WTC11 (cell line): ENCODE measurements at regions not wholly inside any gene's neighbourhood (a gene's known extent, or its start where the extent isn't known, plus 50 kb on each side); places are given as distances from the start of the nearest gene placed in this dataset.

ENCODE experiments used
- ATAC-seq: fragments of 200-7000 bp; cut with Tn5 transposase; 2 replicates; pipeline ENCODE4 v1.10.0; 2021; ENCODE audit warnings: mild to moderate bottlenecking, moderate library complexity
- CTCF ChIA-PET: fragments of 300-600 bp; sonication (Branson Sonifier 250); formaldehyde crosslinking; loops from one replicate; lab custom pipeline; 2021; ENCODE audit warnings: antibody characterized with exemption; lab: Charles Lee
- POLR2A ChIA-PET: fragments of 350-600 bp; sonication (Branson Sonifier 250); formaldehyde crosslinking; loops from one replicate; lab custom pipeline; 2021; ENCODE audit warnings: antibody characterized with exemption; lab: Charles Lee
- DNase-seq: peaks from one replicate; pipeline ENCODE4 v3.0.0; 2021; ENCODE audit warnings: low spot score
- H3K27ac Mint-ChIP-seq: 2 replicates; pipeline ENCODE4 v1.8.0; 2021; ENCODE audit warnings: mixed read lengths
- H3K27me3 Mint-ChIP-seq: 2 replicates; pipeline ENCODE4 v1.8.0; 2021; ENCODE audit warnings: low read depth, mild to moderate bottlenecking, moderate library complexity, mixed read lengths
- H3K36me3 Mint-ChIP-seq: 2 replicates; pipeline ENCODE4 v1.8.0; 2021; ENCODE audit warnings: mixed read lengths
- H3K4me1 Mint-ChIP-seq: 2 replicates; pipeline ENCODE4 v1.8.0; 2022; ENCODE audit warnings: mixed read lengths
- H3K4me3 Mint-ChIP-seq: 2 replicates; pipeline ENCODE4 v1.8.0; 2021; ENCODE audit warnings: mild to moderate bottlenecking, moderate library complexity, mixed read lengths
- H3K9me3 Mint-ChIP-seq: 2 replicates; pipeline ENCODE4 v1.8.0; 2021; ENCODE audit warnings: mixed read lengths
- ATF1 ChIP-seq: sonication (generic); formaldehyde crosslinking; IDR thresholded peaks from 2 replicates; pipeline ENCODE4 v1.8.1; 2023; ENCODE audit warnings: mild to moderate bottlenecking, moderate library complexity, missing genetic modification reagents
- CREB1 ChIP-seq: sonication (generic); formaldehyde crosslinking; IDR thresholded peaks from 2 replicates; pipeline ENCODE4 v1.8.0; 2023; ENCODE audit warnings: mild to moderate bottlenecking, missing genetic modification reagents
- CREM ChIP-seq: sonication (generic); formaldehyde crosslinking; IDR thresholded peaks from 2 replicates; pipeline ENCODE4 v1.8.1; 2022; ENCODE audit warnings: mild to moderate bottlenecking, missing genetic modification reagents, moderate library complexity
- ESRRA ChIP-seq: sonication (generic); formaldehyde crosslinking; IDR thresholded peaks from 2 replicates; pipeline ENCODE4 v1.8.1; 2022; ENCODE audit warnings: mild to moderate bottlenecking, missing genetic modification reagents, borderline replicate concordance
- ETV6 ChIP-seq: sonication (generic); formaldehyde crosslinking; IDR thresholded peaks from 2 replicates; pipeline ENCODE4 v1.8.1; 2022; ENCODE audit warnings: mild to moderate bottlenecking, missing genetic modification reagents
- KAT7 ChIP-seq: sonication (generic); formaldehyde crosslinking; IDR thresholded peaks from 2 replicates; pipeline ENCODE4 v1.8.1; 2023; ENCODE audit warnings: missing genetic modification reagents, mild to moderate bottlenecking, borderline replicate concordance
- MYBL2 ChIP-seq: sonication (generic); formaldehyde crosslinking; IDR thresholded peaks from 2 replicates; pipeline ENCODE4 v1.8.1; 2023; ENCODE audit warnings: mild to moderate bottlenecking, moderate library complexity, missing genetic modification reagents
- NFYB ChIP-seq: sonication (generic); formaldehyde crosslinking; conservative IDR thresholded peaks from 2 replicates; pipeline ENCODE4 v1.8.0; 2022; ENCODE audit warnings: low read depth, missing genetic modification reagents
- PRRX2 ChIP-seq: fragments of 250-450 bp; sonication (Bioruptor Pico); IDR thresholded peaks from 2 replicates; pipeline ENCODE4 v1.8.0; 2021; ENCODE audit warnings: mild to moderate bottlenecking
- TP53 ChIP-seq: sonication (generic); formaldehyde crosslinking; IDR thresholded peaks from 2 replicates; pipeline ENCODE4 v1.8.1; 2023; ENCODE audit warnings: mild to moderate bottlenecking, missing genetic modification reagents
- TF ChIP-seq, protein P1 (sequence below): sonication (generic); formaldehyde crosslinking; IDR thresholded peaks from 2 replicates; pipeline ENCODE4 v1.8.1; 2022; ENCODE audit warnings: low read depth, missing genetic modification reagents, borderline replicate concordance
- TF ChIP-seq, protein P2 (sequence below): fragments of 200-600 bp; IDR thresholded peaks from 2 replicates; pipeline ENCODE4 v1.8.0; 2022; ENCODE audit warnings: antibody characterized with exemption
- TF ChIP-seq, protein P3 (sequence below): sonication (generic); formaldehyde crosslinking; IDR thresholded peaks from 2 replicates; pipeline ENCODE4 v1.8.1; 2023; ENCODE audit warnings: mild to moderate bottlenecking, missing genetic modification reagents, moderate library complexity
- TF ChIP-seq, protein P4 (sequence below): fragments of 250-450 bp; sonication (Bioruptor Pico); IDR thresholded peaks from 2 replicates; pipeline ENCODE4 v1.9.0; 2021; ENCODE audit warnings: mild to moderate bottlenecking, borderline replicate concordance
- TF ChIP-seq, protein P5 (sequence below): fragments of 250-450 bp; sonication (Bioruptor Pico); IDR thresholded peaks from 2 replicates; pipeline ENCODE4 v1.9.0; 2021; ENCODE audit warnings: mild to moderate bottlenecking
- TF ChIP-seq, protein P6 (sequence below): fragments of 250-450 bp; sonication (Bioruptor Pico); IDR thresholded peaks from 2 replicates; pipeline ENCODE4 v1.9.0; 2021; ENCODE audit warnings: mild to moderate bottlenecking
- TF ChIP-seq, protein P7 (sequence below): sonication (generic); formaldehyde crosslinking; IDR thresholded peaks from 2 replicates; pipeline ENCODE4 v1.8.1; 2022; ENCODE audit warnings: mild to moderate bottlenecking, missing genetic modification reagents, moderate library complexity, borderline replicate concordance

DNA sequence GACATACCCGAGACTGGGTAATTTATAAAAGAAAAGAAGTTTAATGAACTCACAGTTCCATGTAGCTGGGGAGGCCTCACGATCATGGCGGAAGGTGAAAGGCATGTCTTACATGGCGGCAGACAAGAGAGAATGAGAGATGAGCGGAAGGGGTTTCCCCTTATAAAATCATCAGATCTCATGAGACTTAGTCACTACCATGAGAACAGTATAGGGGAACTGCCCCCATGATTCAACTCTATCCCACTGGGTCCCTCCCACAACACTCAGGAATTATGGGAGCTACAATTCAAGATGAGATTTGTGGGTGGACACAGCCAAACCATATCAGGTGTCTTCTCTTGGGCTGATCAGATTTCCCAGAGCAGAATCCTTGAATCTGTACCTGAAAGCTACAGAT is 617.3 kb upstream of the ID2 start (continued):
- TF ChIP-seq CREB1 (CRISPR knock-in tag), result no peak
- TF ChIP-seq, all 79 proteins: peak for 0

DNA sequence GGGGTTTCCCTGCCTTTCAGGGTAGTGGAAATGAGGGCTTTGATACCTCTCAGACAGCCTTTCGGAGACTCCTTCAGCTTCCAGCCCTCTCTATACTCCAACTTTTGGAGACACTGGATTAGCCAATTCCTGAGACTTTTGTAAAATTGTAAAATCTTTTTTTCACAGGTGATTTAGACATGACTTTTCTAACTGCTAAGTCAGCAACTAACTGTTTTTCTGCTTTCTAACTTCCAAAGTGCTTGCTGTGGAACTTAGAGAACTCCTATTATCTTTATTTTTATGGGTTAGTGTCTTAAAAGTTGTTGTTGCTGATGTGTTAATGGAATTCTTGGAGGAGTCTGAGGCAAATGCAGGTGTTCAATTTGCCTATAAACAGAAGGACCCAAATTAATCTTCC is 616.7 kb upstream of the ID2 start:
- H3K36me3 Mint-ChIP-seq, result peaks cover 13% of the 10 kb centered on the region
- POLR2A ChIA-PET, result no interaction called here
- H3K9me3 Mint-ChIP-seq, result peaks cover 22% of the 10 kb centered on the region
- ATAC-seq, result no peak
- DNase-seq, result no peak
- H3K27ac Mint-ChIP-seq, result no peak overlapping the region
- TF ChIP-seq TP53 (CRISPR knock-in tag) (no peak), PRRX2 (no peak), ETV6 (CRISPR knock-in tag) (no peak), ESRRA (CRISPR knock-in tag) (no peak), CREM (no peak), KAT7 (CRISPR knock-in tag) (no peak)
- TF ChIP-seq, protein P1, sequence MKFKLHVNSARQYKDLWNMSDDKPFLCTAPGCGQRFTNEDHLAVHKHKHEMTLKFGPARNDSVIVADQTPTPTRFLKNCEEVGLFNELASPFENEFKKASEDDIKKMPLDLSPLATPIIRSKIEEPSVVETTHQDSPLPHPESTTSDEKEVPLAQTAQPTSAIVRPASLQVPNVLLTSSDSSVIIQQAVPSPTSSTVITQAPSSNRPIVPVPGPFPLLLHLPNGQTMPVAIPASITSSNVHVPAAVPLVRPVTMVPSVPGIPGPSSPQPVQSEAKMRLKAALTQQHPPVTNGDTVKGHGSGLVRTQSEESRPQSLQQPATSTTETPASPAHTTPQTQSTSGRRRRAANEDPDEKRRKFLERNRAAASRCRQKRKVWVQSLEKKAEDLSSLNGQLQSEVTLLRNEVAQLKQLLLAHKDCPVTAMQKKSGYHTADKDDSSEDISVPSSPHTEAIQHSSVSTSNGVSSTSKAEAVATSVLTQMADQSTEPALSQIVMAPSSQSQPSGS (CRISPR knock-in tag), result no peak
- TF ChIP-seq, protein P2, sequence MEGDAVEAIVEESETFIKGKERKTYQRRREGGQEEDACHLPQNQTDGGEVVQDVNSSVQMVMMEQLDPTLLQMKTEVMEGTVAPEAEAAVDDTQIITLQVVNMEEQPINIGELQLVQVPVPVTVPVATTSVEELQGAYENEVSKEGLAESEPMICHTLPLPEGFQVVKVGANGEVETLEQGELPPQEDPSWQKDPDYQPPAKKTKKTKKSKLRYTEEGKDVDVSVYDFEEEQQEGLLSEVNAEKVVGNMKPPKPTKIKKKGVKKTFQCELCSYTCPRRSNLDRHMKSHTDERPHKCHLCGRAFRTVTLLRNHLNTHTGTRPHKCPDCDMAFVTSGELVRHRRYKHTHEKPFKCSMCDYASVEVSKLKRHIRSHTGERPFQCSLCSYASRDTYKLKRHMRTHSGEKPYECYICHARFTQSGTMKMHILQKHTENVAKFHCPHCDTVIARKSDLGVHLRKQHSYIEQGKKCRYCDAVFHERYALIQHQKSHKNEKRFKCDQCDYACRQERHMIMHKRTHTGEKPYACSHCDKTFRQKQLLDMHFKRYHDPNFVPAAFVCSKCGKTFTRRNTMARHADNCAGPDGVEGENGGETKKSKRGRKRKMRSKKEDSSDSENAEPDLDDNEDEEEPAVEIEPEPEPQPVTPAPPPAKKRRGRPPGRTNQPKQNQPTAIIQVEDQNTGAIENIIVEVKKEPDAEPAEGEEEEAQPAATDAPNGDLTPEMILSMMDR, result no peak
- TF ChIP-seq, all 79 proteins: peak for 0
- Mint-ChIP-seq H3K4me3 (no peak overlapping the region), H3K4me1 (peaks cover 9% of the 10 kb centered on the region), H3K27me3 (peaks cover 8% of the 10 kb centered on the region; the same call in 1 of the 2 replicates)
- CTCF ChIA-PET, result no interaction called here

DNA sequence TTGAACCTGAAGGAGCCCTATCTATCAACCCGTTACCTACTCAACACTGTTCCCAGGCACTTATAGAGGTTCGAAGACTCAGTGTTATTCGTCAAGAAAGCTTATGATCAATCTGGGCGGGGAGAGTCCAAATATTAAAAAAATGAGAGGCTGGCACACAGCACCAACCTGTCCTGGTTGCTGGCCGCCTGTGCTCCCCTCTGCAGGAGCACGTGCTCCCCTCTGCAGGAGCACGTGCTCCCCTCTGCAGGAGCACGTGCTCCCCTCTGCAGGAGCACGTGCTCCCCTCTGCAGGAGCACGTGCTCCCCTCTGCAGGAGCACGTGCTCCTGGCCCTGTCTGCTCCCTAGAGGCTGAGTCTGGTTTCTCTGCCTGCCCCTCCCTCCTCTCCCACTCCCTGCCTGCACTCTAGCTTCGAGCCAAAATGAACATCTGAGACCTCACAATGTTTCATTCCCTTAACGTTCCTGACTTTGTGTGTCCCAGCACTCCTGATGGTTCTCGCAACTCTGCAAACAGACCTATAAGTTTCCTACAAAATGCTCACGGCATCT is 614.0 kb upstream of the ID2 start:
- ATAC-seq, result no peak
- DNase-seq, result no peak
- TF ChIP-seq, protein P3, sequence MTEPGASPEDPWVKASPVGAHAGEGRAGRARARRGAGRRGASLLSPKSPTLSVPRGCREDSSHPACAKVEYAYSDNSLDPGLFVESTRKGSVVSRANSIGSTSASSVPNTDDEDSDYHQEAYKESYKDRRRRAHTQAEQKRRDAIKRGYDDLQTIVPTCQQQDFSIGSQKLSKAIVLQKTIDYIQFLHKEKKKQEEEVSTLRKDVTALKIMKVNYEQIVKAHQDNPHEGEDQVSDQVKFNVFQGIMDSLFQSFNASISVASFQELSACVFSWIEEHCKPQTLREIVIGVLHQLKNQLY, result no peak
- TF ChIP-seq KAT7 (CRISPR knock-in tag) (no peak), MYBL2 (CRISPR knock-in tag) (no peak), ATF1 (CRISPR knock-in tag) (no peak), NFYB (CRISPR knock-in tag) (no peak), ESRRA (CRISPR knock-in tag) (no peak)
- TF ChIP-seq, protein P4, sequence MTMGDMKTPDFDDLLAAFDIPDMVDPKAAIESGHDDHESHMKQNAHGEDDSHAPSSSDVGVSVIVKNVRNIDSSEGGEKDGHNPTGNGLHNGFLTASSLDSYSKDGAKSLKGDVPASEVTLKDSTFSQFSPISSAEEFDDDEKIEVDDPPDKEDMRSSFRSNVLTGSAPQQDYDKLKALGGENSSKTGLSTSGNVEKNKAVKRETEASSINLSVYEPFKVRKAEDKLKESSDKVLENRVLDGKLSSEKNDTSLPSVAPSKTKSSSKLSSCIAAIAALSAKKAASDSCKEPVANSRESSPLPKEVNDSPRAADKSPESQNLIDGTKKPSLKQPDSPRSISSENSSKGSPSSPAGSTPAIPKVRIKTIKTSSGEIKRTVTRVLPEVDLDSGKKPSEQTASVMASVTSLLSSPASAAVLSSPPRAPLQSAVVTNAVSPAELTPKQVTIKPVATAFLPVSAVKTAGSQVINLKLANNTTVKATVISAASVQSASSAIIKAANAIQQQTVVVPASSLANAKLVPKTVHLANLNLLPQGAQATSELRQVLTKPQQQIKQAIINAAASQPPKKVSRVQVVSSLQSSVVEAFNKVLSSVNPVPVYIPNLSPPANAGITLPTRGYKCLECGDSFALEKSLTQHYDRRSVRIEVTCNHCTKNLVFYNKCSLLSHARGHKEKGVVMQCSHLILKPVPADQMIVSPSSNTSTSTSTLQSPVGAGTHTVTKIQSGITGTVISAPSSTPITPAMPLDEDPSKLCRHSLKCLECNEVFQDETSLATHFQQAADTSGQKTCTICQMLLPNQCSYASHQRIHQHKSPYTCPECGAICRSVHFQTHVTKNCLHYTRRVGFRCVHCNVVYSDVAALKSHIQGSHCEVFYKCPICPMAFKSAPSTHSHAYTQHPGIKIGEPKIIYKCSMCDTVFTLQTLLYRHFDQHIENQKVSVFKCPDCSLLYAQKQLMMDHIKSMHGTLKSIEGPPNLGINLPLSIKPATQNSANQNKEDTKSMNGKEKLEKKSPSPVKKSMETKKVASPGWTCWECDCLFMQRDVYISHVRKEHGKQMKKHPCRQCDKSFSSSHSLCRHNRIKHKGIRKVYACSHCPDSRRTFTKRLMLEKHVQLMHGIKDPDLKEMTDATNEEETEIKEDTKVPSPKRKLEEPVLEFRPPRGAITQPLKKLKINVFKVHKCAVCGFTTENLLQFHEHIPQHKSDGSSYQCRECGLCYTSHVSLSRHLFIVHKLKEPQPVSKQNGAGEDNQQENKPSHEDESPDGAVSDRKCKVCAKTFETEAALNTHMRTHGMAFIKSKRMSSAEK (CRISPR knock-in tag), result no peak
- TF ChIP-seq, protein P5, sequence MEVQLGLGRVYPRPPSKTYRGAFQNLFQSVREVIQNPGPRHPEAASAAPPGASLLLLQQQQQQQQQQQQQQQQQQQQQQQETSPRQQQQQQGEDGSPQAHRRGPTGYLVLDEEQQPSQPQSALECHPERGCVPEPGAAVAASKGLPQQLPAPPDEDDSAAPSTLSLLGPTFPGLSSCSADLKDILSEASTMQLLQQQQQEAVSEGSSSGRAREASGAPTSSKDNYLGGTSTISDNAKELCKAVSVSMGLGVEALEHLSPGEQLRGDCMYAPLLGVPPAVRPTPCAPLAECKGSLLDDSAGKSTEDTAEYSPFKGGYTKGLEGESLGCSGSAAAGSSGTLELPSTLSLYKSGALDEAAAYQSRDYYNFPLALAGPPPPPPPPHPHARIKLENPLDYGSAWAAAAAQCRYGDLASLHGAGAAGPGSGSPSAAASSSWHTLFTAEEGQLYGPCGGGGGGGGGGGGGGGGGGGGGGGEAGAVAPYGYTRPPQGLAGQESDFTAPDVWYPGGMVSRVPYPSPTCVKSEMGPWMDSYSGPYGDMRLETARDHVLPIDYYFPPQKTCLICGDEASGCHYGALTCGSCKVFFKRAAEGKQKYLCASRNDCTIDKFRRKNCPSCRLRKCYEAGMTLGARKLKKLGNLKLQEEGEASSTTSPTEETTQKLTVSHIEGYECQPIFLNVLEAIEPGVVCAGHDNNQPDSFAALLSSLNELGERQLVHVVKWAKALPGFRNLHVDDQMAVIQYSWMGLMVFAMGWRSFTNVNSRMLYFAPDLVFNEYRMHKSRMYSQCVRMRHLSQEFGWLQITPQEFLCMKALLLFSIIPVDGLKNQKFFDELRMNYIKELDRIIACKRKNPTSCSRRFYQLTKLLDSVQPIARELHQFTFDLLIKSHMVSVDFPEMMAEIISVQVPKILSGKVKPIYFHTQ (CRISPR knock-in tag), result no peak
- TF ChIP-seq, protein P2, result no peak
- TF ChIP-seq, protein P6, sequence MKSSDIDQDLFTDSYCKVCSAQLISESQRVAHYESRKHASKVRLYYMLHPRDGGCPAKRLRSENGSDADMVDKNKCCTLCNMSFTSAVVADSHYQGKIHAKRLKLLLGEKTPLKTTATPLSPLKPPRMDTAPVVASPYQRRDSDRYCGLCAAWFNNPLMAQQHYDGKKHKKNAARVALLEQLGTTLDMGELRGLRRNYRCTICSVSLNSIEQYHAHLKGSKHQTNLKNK (CRISPR knock-in tag), result no peak
- TF ChIP-seq, protein P7, sequence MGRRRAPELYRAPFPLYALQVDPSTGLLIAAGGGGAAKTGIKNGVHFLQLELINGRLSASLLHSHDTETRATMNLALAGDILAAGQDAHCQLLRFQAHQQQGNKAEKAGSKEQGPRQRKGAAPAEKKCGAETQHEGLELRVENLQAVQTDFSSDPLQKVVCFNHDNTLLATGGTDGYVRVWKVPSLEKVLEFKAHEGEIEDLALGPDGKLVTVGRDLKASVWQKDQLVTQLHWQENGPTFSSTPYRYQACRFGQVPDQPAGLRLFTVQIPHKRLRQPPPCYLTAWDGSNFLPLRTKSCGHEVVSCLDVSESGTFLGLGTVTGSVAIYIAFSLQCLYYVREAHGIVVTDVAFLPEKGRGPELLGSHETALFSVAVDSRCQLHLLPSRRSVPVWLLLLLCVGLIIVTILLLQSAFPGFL, result no peak
- TF ChIP-seq, all 79 proteins: peak for 0
- H3K27ac Mint-ChIP-seq, result no peak overlapping the region
- peaks cover 8% of the 10 kb centered on the region; the same call in 1 of the 2 replicates for H3K27me3 Mint-ChIP-seq
- peaks cover 13% of the 10 kb centered on the region for H3K36me3 Mint-ChIP-seq
- peaks cover 2% of the 10 kb centered on the region for H3K4me1 Mint-ChIP-seq
- peaks cover 22% of the 10 kb centered on the region for H3K9me3 Mint-ChIP-seq
- CTCF ChIA-PET, result interaction anchor here (0.6 kb wide), 1 partner anchor 54 kb away, joined by 4 read pairs; no protein-coding TSS in a partner anchor
- POLR2A ChIA-PET, result no interaction called here
- H3K4me3 Mint-ChIP-seq, result no peak overlapping the region
